ENCODE measurements at regions not wholly inside any gene's neighbourhood (a gene's known extent, or its start where the extent isn't known, plus 50 kb on each side); places are given as distances from the start of the nearest gene placed in this dataset.

DNA sequence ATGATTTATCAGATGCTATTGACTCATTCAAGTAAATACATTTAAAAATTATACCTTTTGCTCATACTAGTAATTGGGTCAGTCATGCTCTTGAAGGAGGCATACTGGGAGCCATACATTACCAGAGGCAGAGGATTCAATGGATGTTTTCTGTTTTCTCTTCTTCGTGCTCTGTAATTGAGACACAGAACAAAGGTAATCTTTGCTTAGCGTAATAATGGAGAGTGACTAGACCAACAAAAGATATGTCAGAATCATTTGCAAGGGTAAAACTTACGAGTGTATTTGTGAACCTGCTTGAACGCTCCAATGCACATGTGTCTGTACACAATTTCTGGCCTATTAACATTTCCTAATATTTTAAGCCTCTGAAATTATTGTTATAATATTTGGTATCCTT, 296.4 kb downstream of the FOXG1 start:
- H3K4me3 ChIP-seq (ENCODE audit: low read depth, low read length): no peak overlapping the region
- no peaks in the 10 kb centered on the region for H3K36me3 ChIP-seq (ENCODE audit: control insufficient read depth, insufficient read depth, low read length)
- no peaks in the 10 kb centered on the region for H3K27me3 ChIP-seq (ENCODE audit: control insufficient read depth, insufficient read depth, low read length)
- FAIRE-seq: no peak
- no peak for DNase-seq (ENCODE audit: low read depth)
- TF ChIP-seq, protein P1, sequence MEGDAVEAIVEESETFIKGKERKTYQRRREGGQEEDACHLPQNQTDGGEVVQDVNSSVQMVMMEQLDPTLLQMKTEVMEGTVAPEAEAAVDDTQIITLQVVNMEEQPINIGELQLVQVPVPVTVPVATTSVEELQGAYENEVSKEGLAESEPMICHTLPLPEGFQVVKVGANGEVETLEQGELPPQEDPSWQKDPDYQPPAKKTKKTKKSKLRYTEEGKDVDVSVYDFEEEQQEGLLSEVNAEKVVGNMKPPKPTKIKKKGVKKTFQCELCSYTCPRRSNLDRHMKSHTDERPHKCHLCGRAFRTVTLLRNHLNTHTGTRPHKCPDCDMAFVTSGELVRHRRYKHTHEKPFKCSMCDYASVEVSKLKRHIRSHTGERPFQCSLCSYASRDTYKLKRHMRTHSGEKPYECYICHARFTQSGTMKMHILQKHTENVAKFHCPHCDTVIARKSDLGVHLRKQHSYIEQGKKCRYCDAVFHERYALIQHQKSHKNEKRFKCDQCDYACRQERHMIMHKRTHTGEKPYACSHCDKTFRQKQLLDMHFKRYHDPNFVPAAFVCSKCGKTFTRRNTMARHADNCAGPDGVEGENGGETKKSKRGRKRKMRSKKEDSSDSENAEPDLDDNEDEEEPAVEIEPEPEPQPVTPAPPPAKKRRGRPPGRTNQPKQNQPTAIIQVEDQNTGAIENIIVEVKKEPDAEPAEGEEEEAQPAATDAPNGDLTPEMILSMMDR (IDR thresholded peaks at IDR 0.05; ENCODE audit: insufficient read depth, low read length, severe bottlenecking): no peak

DNA sequence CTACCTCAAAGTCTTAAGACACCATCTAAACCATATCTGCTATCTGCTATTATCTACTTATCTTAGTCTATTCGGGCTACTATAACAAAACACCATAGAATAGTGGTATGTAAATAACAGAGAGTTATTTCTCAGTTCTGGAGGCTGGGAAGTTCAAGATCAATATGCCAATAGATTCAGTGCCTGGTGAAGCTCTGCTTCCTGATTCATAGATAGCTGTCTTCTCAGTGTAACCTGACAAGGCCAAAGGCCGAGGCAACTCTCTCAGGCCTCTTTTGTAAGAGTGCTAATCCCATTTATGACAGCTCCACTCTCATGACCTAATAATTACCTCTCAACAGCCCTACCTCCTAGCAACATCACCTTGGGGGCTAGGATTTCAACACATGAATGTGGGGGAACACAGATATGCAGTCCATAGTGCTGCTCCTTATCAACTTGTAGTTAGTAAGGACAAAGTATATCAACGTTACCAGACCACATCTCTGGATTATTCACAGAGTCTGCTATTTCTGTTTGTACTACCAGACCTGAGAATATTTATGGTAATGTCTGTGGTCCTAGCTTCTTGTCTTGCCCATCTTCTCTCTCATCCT, 297.8 kb downstream of the FOXG1 start:
- no peak overlapping the region for H3K4me3 ChIP-seq (ENCODE audit: low read depth, low read length)
- no peaks in the 10 kb centered on the region for H3K27me3 ChIP-seq (ENCODE audit: control insufficient read depth, insufficient read depth, low read length)
- DNase-seq (ENCODE audit: low read depth): no peak
- FAIRE-seq: no peak
- TF ChIP-seq, protein P1 (IDR thresholded peaks at IDR 0.05; ENCODE audit: insufficient read depth, low read length, severe bottlenecking): no peak
- no peaks in the 10 kb centered on the region for H3K36me3 ChIP-seq (ENCODE audit: control insufficient read depth, insufficient read depth, low read length)

DNA sequence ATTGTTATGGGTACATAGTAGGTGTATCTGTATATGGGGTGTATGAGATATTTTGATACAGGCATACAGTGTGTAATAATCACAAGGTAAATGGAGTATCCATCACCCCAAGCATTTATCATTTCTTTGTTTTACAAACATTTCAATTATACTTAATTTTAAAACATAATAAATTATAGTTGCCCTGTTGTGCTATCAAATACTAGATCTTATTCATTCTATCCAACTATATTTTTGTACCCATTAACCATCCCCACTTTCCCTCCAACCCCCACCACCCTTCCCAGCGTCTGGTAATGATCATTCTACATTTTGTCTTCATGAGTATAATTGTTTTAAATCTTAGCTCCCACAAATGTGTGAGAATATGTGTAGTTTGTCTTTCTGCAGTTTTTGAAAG, 302.6 kb downstream of the FOXG1 start:
- FAIRE-seq (no peak), DNase-seq (ENCODE audit: low read depth) (no peak)
- TF ChIP-seq, protein P1 (IDR thresholded peaks at IDR 0.05; ENCODE audit: insufficient read depth, low read length, severe bottlenecking): no peak
- H3K36me3 ChIP-seq (ENCODE audit: control insufficient read depth, insufficient read depth, low read length): no peaks in the 10 kb centered on the region
- H3K4me3 ChIP-seq (ENCODE audit: low read depth, low read length): no peak overlapping the region
- no peaks in the 10 kb centered on the region for H3K27me3 ChIP-seq (ENCODE audit: control insufficient read depth, insufficient read depth, low read length)

DNA sequence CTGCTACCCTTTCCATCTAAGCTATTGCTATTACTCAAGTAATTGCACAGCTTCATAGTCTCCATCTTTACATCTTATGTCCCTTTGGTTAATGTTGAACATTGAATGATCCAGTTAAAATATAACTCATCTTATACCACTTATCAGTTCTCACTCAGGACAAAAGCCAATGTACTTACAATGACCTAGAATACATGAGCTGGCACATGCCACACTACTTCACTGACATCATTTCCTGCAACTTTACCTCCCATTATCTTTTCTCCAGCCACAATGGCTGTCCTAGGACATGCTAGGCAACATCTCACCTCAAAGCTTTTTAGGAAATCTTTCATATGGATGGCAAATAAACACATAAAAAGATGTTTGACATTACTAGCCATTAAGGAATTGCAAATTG, 309.2 kb downstream of the FOXG1 start:
- TF ChIP-seq, protein P1 (IDR thresholded peaks at IDR 0.05; ENCODE audit: insufficient read depth, low read length, severe bottlenecking): no peak

DNA sequence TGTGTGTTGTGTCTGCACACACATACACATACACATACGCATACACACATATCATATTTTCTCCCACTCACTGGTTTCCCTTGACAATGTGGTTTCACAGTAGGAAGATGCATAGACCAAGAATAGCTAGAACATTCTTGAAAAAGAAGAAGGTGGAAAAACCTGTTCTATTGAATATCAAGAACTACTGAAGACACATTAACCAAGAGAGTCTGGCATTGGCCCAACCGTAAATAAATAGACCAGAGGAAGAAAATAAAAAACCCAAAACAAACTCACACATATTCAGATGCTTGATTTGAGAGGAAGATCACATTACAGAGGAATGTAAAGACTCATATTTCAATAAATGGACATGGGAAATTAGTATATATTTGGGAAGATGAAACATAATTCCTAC, 311.3 kb downstream of the FOXG1 start:
- Histone ChIP-seq H3K36me3 (ENCODE audit: control insufficient read depth, insufficient read depth, low read length) (no peaks in the 10 kb centered on the region), H3K27me3 (ENCODE audit: control insufficient read depth, insufficient read depth, low read length) (no peaks in the 10 kb centered on the region), H3K4me3 (ENCODE audit: low read depth, low read length) (no peak overlapping the region)
- FAIRE-seq: no peak
- TF ChIP-seq, protein P1 (IDR thresholded peaks at IDR 0.05; ENCODE audit: insufficient read depth, low read length, severe bottlenecking): no peak
- peak; percentile 1 for DNase-seq (ENCODE audit: low read depth)

More for the DNA sequence above, 309.2 kb downstream of the FOXG1 start:
- DNase-seq (ENCODE audit: low read depth) (no peak), FAIRE-seq (no peak)
- no peaks in the 10 kb centered on the region for H3K36me3 ChIP-seq (ENCODE audit: control insufficient read depth, insufficient read depth, low read length)
- H3K4me3 ChIP-seq (ENCODE audit: low read depth, low read length): no peak overlapping the region
- no peaks in the 10 kb centered on the region for H3K27me3 ChIP-seq (ENCODE audit: control insufficient read depth, insufficient read depth, low read length)
